K562 (cell line): ENCODE measurements at regions not wholly inside any gene's neighbourhood (a gene's known extent, or its start where the extent isn't known, plus 50 kb on each side); places are given as distances from the start of the nearest gene placed in this dataset.

Experiments
- CCAR2 ChIP-seq: fragments of 200-400 bp; formaldehyde crosslinking; IDR thresholded peaks from 2 replicates; pipeline ENCODE4 v1.6.1; 2017; ENCODE audit warnings: mild to moderate bottlenecking, low read depth, low read length
- CUX1 ChIP-seq: fragments of 200-800 bp; sonication (Bioruptor generic); IDR thresholded peaks from 2 replicates; pipeline ENCODE4 v1.6.1; 2016; ENCODE audit warnings: missing genetic modification characterization, missing compliant biosample characterization
- HDAC3 ChIP-seq: fragments of 450-650 bp; IDR thresholded peaks from 2 replicates; pipeline ENCODE4 v1.6.1; 2018; ENCODE audit warnings: borderline replicate concordance, mild to moderate bottlenecking, moderate library complexity; ENCODE audit not compliant: partially characterized antibody
- KLF10 ChIP-seq: fragments of 250-450 bp; sonication (Bioruptor Pico); IDR thresholded peaks from 2 replicates; pipeline ENCODE4 v1.6.1; 2021; ENCODE audit warnings: matching md5 sums
- POLR2B ChIP-seq: fragments of 450-650 bp; IDR thresholded peaks from 2 replicates; pipeline ENCODE4 v1.6.1; 2018; ENCODE audit warnings: low read depth; ENCODE audit not compliant: partially characterized antibody
- PRPF4 ChIP-seq: fragments of 200-400 bp; formaldehyde crosslinking; IDR thresholded peaks from one replicate; pipeline ENCODE4 v1.6.1; 2017; ENCODE audit warnings: low read length, low read depth, mild to moderate bottlenecking; ENCODE audit not compliant: insufficient read depth, poor library complexity, severe bottlenecking
- RFX5 ChIP-seq: IDR thresholded peaks from 2 replicates; pipeline ENCODE4 v1.6.1; 2011; ENCODE audit warnings: low read depth, mild to moderate bottlenecking, improper control_type of control experiment, low read length
- RFX7 ChIP-seq: fragments of 250-450 bp; sonication (Bioruptor Pico); IDR thresholded peaks from 2 replicates; pipeline ENCODE4 v1.5.1; 2021; ENCODE audit warnings: mild to moderate bottlenecking
- ZBTB11 ChIP-seq, 3 experiments: fragments of 200-800 bp in 1 of 3; fragments of 250-450 bp in 1 of 3; fragments of 450-650 bp in 1 of 3; sonication (Bioruptor Pico) in 1 of 3; sonication (Bioruptor generic) in 1 of 3; formaldehyde crosslinking in 1 of 3; IDR thresholded peaks; 2 replicates each; pipeline versions ENCODE4 v1.6.1 to v1.8.0; 2016 to 2022; ENCODE audit warnings: mild to moderate bottlenecking in 2 of 3, missing genetic modification characterization in 2 of 3, missing compliant biosample characterization in 1 of 3, moderate library complexity in 1 of 3
- ZBTB17 ChIP-seq: fragments of 450-650 bp; formaldehyde crosslinking; IDR thresholded peaks from 2 replicates; pipeline ENCODE4 v1.4.0; 2020; ENCODE audit warnings: mild to moderate bottlenecking
- ZNF197 ChIP-seq: fragments of 200-800 bp; sonication (Bioruptor generic); IDR thresholded peaks from 2 replicates; pipeline ENCODE4 v1.6.1; 2016; ENCODE audit warnings: low read depth, missing genetic modification characterization, missing compliant biosample characterization
- ZNF384 ChIP-seq: IDR thresholded peaks from 2 replicates; pipeline ENCODE4 v1.6.1; 2012; ENCODE audit warnings: low read depth, low read length, improper control_type of control experiment
- ZSCAN29 ChIP-seq: fragments of 450-650 bp; IDR thresholded peaks from 2 replicates; pipeline ENCODE4 v1.6.1; 2017
- TF ChIP-seq, protein P1 (sequence below): fragments of 450-650 bp; IDR thresholded peaks from 2 replicates; pipeline ENCODE4 v1.6.1; 2017; ENCODE audit warnings: antibody characterized with exemption, mild to moderate bottlenecking

GRCh38 chr11:10920205-10920604 lies 62.4 kb upstream of the ZBED5 start (continued):
- TF ChIP-seq, protein P1, sequence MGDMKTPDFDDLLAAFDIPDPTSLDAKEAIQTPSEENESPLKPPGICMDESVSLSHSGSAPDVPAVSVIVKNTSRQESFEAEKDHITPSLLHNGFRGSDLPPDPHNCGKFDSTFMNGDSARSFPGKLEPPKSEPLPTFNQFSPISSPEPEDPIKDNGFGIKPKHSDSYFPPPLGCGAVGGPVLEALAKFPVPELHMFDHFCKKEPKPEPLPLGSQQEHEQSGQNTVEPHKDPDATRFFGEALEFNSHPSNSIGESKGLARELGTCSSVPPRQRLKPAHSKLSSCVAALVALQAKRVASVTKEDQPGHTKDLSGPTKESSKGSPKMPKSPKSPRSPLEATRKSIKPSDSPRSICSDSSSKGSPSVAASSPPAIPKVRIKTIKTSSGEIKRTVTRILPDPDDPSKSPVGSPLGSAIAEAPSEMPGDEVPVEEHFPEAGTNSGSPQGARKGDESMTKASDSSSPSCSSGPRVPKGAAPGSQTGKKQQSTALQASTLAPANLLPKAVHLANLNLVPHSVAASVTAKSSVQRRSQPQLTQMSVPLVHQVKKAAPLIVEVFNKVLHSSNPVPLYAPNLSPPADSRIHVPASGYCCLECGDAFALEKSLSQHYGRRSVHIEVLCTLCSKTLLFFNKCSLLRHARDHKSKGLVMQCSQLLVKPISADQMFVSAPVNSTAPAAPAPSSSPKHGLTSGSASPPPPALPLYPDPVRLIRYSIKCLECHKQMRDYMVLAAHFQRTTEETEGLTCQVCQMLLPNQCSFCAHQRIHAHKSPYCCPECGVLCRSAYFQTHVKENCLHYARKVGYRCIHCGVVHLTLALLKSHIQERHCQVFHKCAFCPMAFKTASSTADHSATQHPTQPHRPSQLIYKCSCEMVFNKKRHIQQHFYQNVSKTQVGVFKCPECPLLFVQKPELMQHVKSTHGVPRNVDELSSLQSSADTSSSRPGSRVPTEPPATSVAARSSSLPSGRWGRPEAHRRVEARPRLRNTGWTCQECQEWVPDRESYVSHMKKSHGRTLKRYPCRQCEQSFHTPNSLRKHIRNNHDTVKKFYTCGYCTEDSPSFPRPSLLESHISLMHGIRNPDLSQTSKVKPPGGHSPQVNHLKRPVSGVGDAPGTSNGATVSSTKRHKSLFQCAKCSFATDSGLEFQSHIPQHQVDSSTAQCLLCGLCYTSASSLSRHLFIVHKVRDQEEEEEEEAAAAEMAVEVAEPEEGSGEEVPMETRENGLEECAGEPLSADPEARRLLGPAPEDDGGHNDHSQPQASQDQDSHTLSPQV, result peak; percentile 83; the same call in 1 of the 2 replicates
- TF ChIP-seq KLF10 (CRISPR knock-in tag) (no peak), ZBTB11 (CRISPR knock-in tag; IDR thresholded peaks at IDR 0.05) (0 out of 6 replicates have a peak, but pooled peaks of 1 of the 3 experiments have one; percentile 29), ZNF197 (CRISPR knock-in tag) (peak; percentile 19; the same call in 1 of the 2 replicates), PRPF4 (no peak), RFX5 (no peak), ZBTB17 (0 out of 2 replicates have a peak, but pooled peaks have one; percentile 25), CUX1 (CRISPR knock-in tag) (no peak), ZNF384 (no peak), CCAR2 (no peak), POLR2B (no peak), ZSCAN29 (no peak), RFX7 (no peak), HDAC3 (peak; percentile 55)
